ENCODE measurements at regions not wholly inside any gene's neighbourhood (a gene's known extent, or its start where the extent isn't known, plus 50 kb on each side); places are given as distances from the start of the nearest gene placed in this dataset.
"Not testable (repeated sequence)": the region's sequence is repeated elsewhere in the genome, so short reads cannot be mapped to it uniquely, and the experiment has no call there.

- no peak for DNase-seq
These were observed 90.5 kb upstream of the ABCC4 start for GRCh38 chr13:95391785-95392184.

GRCh38 chr13:95392597-95392996 is 91.3 kb upstream of the ABCC4 start:
- DNase-seq: no peak

- no peak for DNase-seq
These were observed 102.3 kb upstream of the ABCC4 start for GRCh38 chr13:95403349-95404140.

GRCh38 chr13:95404141-95404882 is 103.1 kb upstream of the ABCC4 start:
- peak; percentile 68 to 72 for DNase-seq

- DNase-seq: no peak
These were observed 104.9 kb upstream of the ABCC4 start for GRCh38 chr13:95406176-95406575.

- DNase-seq: no peak
These were observed 110.3 kb upstream of the ABCC4 start for GRCh38 chr13:95411428-95412040.

- DNase-seq: no peak
These were observed 117.7 kb upstream of the ABCC4 start for GRCh38 chr13:95418946-95419345.

- no peak for DNase-seq
These were observed 119.2 kb upstream of the ABCC4 start for GRCh38 chr13:95420501-95420900.

- no peak for DNase-seq
These were observed 125.4 kb upstream of the ABCC4 start for GRCh38 chr13:95426631-95427030.

- not testable (repeated sequence) for DNase-seq
These were observed 122.0 kb upstream of the CLDN10 start for GRCh38 chr13:95430525-95430924.

GRCh38 chr13:95432141-95432540 is 120.4 kb upstream of the CLDN10 start:
- no peak for DNase-seq

GRCh38 chr13:95433537-95433936 is 119.0 kb upstream of the CLDN10 start:
- no peak for DNase-seq

GRCh38 chr13:95434111-95434510 is 118.4 kb upstream of the CLDN10 start:
- DNase-seq: no peak

GRCh38 chr13:95437561-95437960 is 115.0 kb upstream of the CLDN10 start:
- DNase-seq: no peak

- DNase-seq: no peak
These were observed 114.2 kb upstream of the CLDN10 start for GRCh38 chr13:95438297-95438696.

- DNase-seq: no peak
These were observed 112.0 kb upstream of the CLDN10 start for GRCh38 chr13:95440441-95441088.

- no peak for DNase-seq
These were observed 111.2 kb upstream of the CLDN10 start for GRCh38 chr13:95441326-95441725.

- DNase-seq: no peak
These were observed 108.4 kb upstream of the CLDN10 start for GRCh38 chr13:95444006-95444730.

- DNase-seq: no peak
These were observed 107.4 kb upstream of the CLDN10 start for GRCh38 chr13:95445131-95445530.

GRCh38 chr13:95447814-95448213 is 104.7 kb upstream of the CLDN10 start:
- no peak for DNase-seq

GRCh38 chr13:95451656-95452055 is 100.9 kb upstream of the CLDN10 start:
- DNase-seq: no peak

- DNase-seq: no peak
These were observed 100.1 kb upstream of the CLDN10 start for GRCh38 chr13:95452375-95452774.

- no peak for DNase-seq
These were observed 96.7 kb upstream of the CLDN10 start for GRCh38 chr13:95455782-95456181.
